RCC 7860 (cell line): ENCODE measurements at regions not wholly inside any gene's neighbourhood (a gene's known extent, or its start where the extent isn't known, plus 50 kb on each side); places are given as distances from the start of the nearest gene placed in this dataset.

Experiments used
- DNase-seq: peaks from one replicate; pipeline ENCODE4 v3.0.0-alpha.2; 2015; ENCODE audit warnings: low spot score
- FAIRE-seq: peaks from 2 replicates; lab custom pipeline; 2012; peaks lifted over from hg19 to GRCh38; lab: Jason Lieb, UNC

- no peak for FAIRE-seq
These were observed 599.1 kb upstream of the PRMT6 start for GRCh38 chr1:106457368-106457767.

GRCh38 chr1:106458866-106459265 lies 597.6 kb upstream of the PRMT6 start:
- DNase-seq: no peak
- no peak for FAIRE-seq

More at GRCh38 chr1:106457368-106457767, 599.1 kb upstream of the PRMT6 start:
- no peak for DNase-seq

GRCh38 chr1:106459418-106459817 lies 597.1 kb upstream of the PRMT6 start:
- FAIRE-seq (no peak), DNase-seq (no peak)

- FAIRE-seq (no peak), DNase-seq (no peak)
These were observed 590.8 kb upstream of the PRMT6 start for GRCh38 chr1:106465666-106466065.

- FAIRE-seq (no peak), DNase-seq (no peak)
These were observed 575.8 kb upstream of the PRMT6 start for GRCh38 chr1:106480629-106481028.

GRCh38 chr1:106492880-106493279 lies 563.6 kb upstream of the PRMT6 start:
- FAIRE-seq (no peak), DNase-seq (no peak)

GRCh38 chr1:106494646-106495045 lies 561.8 kb upstream of the PRMT6 start:
- DNase-seq (no peak), FAIRE-seq (no peak)

- DNase-seq (no peak), FAIRE-seq (no peak)
These were observed 558.2 kb upstream of the PRMT6 start for GRCh38 chr1:106498238-106498637.

GRCh38 chr1:106502659-106503058 lies 553.8 kb upstream of the PRMT6 start:
- FAIRE-seq (no peak), DNase-seq (no peak)

- FAIRE-seq (no peak), DNase-seq (no peak)
These were observed 541.1 kb upstream of the PRMT6 start for GRCh38 chr1:106515375-106515774.

GRCh38 chr1:106517224-106517623 lies 539.2 kb upstream of the PRMT6 start:
- DNase-seq (no peak), FAIRE-seq (no peak)

GRCh38 chr1:106523497-106523896 lies 533.0 kb upstream of the PRMT6 start:
- no peak for FAIRE-seq
- no peak for DNase-seq

- no peak for FAIRE-seq
- DNase-seq: no peak
These were observed 531.8 kb upstream of the PRMT6 start for GRCh38 chr1:106524631-106525030.

GRCh38 chr1:106526650-106527049 lies 529.8 kb upstream of the PRMT6 start:
- FAIRE-seq (peak; percentile 77), DNase-seq (peak; percentile 50)

GRCh38 chr1:106534612-106535011 lies 521.9 kb upstream of the PRMT6 start:
- no peak for FAIRE-seq
- DNase-seq: no peak

GRCh38 chr1:106536741-106537140 lies 519.7 kb upstream of the PRMT6 start:
- DNase-seq (no peak), FAIRE-seq (no peak)

GRCh38 chr1:106548726-106549125 lies 507.7 kb upstream of the PRMT6 start:
- FAIRE-seq (no peak), DNase-seq (no peak)

- FAIRE-seq: no peak
- DNase-seq: no peak
These were observed 502.2 kb upstream of the PRMT6 start for GRCh38 chr1:106554294-106554693.

GRCh38 chr1:106555571-106555970 lies 500.9 kb upstream of the PRMT6 start:
- DNase-seq (no peak), FAIRE-seq (no peak)

GRCh38 chr1:106564192-106564591 lies 492.3 kb upstream of the PRMT6 start:
- FAIRE-seq (no peak), DNase-seq (no peak)

GRCh38 chr1:106568201-106568974 lies 488.1 kb upstream of the PRMT6 start:
- DNase-seq: no peak
- no peak for FAIRE-seq

GRCh38 chr1:106571109-106571508 lies 485.4 kb upstream of the PRMT6 start:
- no peak for FAIRE-seq
- no peak for DNase-seq

- DNase-seq: no peak
- FAIRE-seq: no peak
These were observed 472.4 kb upstream of the PRMT6 start for GRCh38 chr1:106584107-106584506.
